NCI-H1092 treated with DMSO at 0.1 percent for 48 hours (cell line): ENCODE measurements at regions not wholly inside any gene's neighbourhood (a gene's known extent, or its start where the extent isn't known, plus 50 kb on each side); places are given as distances from the start of the nearest gene placed in this dataset.
"Not testable (repeated sequence)": the region's sequence is repeated elsewhere in the genome, so short reads cannot be mapped to it uniquely, and the experiment has no call there.

Source experiments
- DNase-seq: peaks from one replicate; lab custom pipeline; 2025; lab: John Stamatoyannopoulos, UW

GRCh38 chr16:11416228-11417001, 71.2 kb downstream of the RMI2 start:
- no peak for DNase-seq

GRCh38 chr16:11417487-11417886, 72.2 kb downstream of the RMI2 start:
- DNase-seq, result no peak

- DNase-seq, result no peak
These were observed 73.2 kb downstream of the RMI2 start for GRCh38 chr16:11418506-11418905.

- DNase-seq, result not testable (repeated sequence)
These were observed 74.8 kb downstream of the RMI2 start for GRCh38 chr16:11420067-11420466.

- no peak for DNase-seq
These were observed 75.6 kb downstream of the RMI2 start for GRCh38 chr16:11420895-11421294.

GRCh38 chr16:11422381-11423314, 77.4 kb downstream of the RMI2 start:
- DNase-seq, result no peak

- no peak for DNase-seq
These were observed 78.3 kb downstream of the RMI2 start for GRCh38 chr16:11423315-11424117.

- no peak for DNase-seq
These were observed 78.8 kb downstream of the RMI2 start for GRCh38 chr16:11424118-11424460.

- DNase-seq, result no peak
These were observed 79.9 kb downstream of the RMI2 start for GRCh38 chr16:11425140-11425539.

- DNase-seq, result no peak
These were observed 83.3 kb downstream of the RMI2 start for GRCh38 chr16:11428623-11428953.

- no peak for DNase-seq
These were observed 83.9 kb downstream of the RMI2 start for GRCh38 chr16:11429123-11429522.

GRCh38 chr16:11429823-11430222, 84.6 kb downstream of the RMI2 start:
- DNase-seq, result no peak

GRCh38 chr16:11430601-11431317, 85.5 kb downstream of the RMI2 start:
- no peak for DNase-seq

GRCh38 chr16:11431915-11432465, 86.7 kb downstream of the RMI2 start:
- DNase-seq, result no peak

GRCh38 chr16:11432856-11433395, 87.7 kb downstream of the RMI2 start:
- DNase-seq, result no peak

- DNase-seq, result no peak
These were observed 90.3 kb downstream of the RMI2 start for GRCh38 chr16:11435576-11435975.

- DNase-seq, result no peak
These were observed 91.8 kb downstream of the RMI2 start for GRCh38 chr16:11437069-11437468.

GRCh38 chr16:11439790-11440656, 94.8 kb downstream of the RMI2 start:
- DNase-seq, result no peak

- no peak for DNase-seq
These were observed 95.4 kb downstream of the RMI2 start for GRCh38 chr16:11440657-11441012.

GRCh38 chr16:11445486-11445885, 100.2 kb downstream of the RMI2 start:
- DNase-seq, result no peak
